GM12864 (cell line): ENCODE measurements at regions not wholly inside any gene's neighbourhood (a gene's known extent, or its start where the extent isn't known, plus 50 kb on each side); places are given as distances from the start of the nearest gene placed in this dataset.

ENCODE experiments used
- DNase-seq: peaks from one replicate; pipeline ENCODE4 v3.0.0-alpha.2; 2011; ENCODE audit warnings: low read depth
- H3K4me3 ChIP-seq: 2 replicates; pipeline ENCODE4 v1.5.1; 2011; ENCODE audit warnings: mild to moderate bottlenecking, low read depth, low read length, control low read depth
- TF ChIP-seq, protein P1 (sequence below): IDR thresholded peaks from 2 replicates; pipeline ENCODE4 v1.5.1; 2011; ENCODE audit warnings: low read depth, mild to moderate bottlenecking, moderate library complexity, low read length, control low read depth, inconsistent platforms; ENCODE audit errors: missing control alignments

DNA sequence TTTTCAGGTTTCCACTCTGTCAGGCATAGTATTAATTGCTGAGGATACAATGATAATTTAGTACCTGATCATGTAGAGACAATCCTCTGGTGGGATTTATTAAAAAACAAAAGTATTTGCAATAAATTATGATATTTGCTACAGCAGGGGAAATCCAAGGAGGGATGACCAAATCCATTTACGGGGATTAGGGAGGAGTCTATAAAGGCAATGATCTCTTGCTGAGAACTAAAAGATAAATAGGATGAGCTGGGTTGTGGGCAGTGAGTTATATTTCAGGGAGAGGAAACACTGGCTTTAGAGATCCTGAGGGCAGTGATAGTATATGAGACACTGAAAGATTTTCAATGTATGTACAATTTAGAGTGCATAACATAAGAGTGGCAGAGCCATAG, 305.5 kb downstream of the GPR37 start:
- no peak overlapping the region for H3K4me3 ChIP-seq
- DNase-seq = no peak
- TF ChIP-seq, protein P1, sequence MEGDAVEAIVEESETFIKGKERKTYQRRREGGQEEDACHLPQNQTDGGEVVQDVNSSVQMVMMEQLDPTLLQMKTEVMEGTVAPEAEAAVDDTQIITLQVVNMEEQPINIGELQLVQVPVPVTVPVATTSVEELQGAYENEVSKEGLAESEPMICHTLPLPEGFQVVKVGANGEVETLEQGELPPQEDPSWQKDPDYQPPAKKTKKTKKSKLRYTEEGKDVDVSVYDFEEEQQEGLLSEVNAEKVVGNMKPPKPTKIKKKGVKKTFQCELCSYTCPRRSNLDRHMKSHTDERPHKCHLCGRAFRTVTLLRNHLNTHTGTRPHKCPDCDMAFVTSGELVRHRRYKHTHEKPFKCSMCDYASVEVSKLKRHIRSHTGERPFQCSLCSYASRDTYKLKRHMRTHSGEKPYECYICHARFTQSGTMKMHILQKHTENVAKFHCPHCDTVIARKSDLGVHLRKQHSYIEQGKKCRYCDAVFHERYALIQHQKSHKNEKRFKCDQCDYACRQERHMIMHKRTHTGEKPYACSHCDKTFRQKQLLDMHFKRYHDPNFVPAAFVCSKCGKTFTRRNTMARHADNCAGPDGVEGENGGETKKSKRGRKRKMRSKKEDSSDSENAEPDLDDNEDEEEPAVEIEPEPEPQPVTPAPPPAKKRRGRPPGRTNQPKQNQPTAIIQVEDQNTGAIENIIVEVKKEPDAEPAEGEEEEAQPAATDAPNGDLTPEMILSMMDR = no peak

DNA sequence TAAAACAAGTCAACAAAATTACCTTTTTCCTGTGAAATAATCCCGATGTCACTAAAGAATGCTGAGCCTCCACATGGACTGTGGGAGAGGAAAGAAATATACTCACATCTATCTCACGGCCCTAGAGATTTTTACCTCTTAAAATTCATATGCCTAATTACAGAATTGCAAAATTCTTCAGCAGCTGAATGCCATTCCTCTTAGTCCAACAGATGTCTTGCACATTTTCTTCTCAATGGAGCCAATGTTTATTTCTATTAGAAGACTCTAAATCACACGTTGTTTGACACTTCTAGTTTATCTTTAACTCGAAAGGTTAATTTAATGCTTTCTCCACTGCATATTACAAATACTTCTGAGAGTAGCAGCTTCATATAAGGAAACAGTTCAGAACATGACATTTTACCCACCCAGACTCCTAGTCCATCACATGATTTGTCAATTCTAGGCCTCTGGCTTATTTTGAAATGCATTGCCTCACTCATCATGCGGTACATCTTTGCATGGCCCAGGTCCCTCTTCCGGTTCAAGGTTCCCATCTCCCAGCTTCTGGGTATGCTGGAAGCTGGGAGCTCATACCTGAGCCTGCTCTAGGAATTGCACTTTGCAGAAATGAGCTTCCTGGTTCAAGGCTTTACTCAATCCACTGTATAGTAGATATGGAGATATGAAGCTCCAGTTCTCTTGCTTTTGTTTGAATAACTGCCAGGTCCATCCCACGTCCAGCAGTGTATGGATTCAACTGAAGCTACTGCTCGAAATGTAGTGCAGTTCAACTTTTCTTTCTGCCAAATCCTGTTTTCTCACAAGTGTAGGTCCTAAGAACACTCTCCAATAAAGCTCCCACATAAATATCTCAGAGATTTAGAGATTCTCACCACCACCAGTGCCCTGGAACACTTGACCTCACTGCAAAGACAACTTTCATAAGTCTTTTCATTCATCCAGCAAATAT, 306.2 kb downstream of the GPR37 start:
- no peak overlapping the region for H3K4me3 ChIP-seq
- TF ChIP-seq, protein P1 = no peak
- no peak for DNase-seq

DNA sequence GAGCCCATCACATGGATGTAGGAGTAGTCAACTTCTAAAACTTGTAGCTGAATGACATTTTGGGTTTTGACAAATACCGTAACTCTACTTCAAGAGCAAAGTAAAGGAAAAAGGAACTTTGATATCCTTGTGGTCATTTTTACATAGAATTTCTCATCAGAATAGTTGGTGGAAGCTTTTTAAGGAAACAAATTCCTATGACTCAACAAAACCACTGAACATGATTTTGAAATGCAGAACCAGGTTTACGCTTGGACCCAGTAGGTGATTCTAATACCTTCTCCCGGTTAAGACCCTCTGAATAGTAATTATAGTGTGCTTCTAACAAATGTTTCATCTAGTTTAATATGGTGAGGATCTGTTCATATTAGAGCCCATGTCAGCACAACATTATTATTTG, 307.8 kb downstream of the GPR37 start:
- no peak for DNase-seq
- TF ChIP-seq, protein P1 = no peak
- H3K4me3 ChIP-seq = no peak overlapping the region

DNA sequence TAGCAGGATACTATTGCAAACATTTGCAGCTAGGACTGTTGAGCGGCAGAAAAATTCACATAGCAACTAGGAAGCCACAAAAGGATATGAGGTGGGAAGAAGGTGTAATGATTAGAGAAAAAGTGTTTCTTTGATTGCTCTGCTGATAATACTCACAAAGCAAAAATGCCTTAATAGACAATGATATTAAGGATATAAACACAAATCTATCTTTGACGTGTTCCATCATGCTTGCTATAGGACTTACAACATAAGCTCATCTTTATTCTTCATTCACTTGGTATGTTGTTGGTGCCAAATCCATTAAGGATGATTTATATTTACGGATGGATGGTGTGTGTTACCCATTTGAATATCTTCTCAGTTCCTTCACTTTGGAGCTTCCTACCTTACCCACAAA, 309.3 kb downstream of the GPR37 start:
- no peak overlapping the region for H3K4me3 ChIP-seq
- TF ChIP-seq, protein P1 = no peak
- DNase-seq = no peak

DNA sequence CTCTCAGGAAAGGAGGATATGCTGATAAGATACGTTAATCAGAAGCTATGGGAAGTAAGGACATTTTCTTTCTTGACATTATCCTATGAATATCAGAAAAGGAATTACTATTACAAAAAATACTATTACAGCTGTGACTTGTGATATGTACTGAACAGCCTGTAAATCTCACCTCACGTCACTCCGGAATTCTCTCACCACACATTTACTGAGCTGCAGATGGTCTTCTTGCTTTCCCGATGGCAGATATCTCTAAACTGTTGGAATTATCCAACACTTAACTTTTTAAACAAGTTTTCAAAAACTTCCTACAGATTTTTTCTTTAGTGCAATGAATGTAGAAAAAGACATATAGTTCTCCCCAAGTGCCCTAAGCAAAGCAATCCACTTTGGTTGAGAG, 313.4 kb downstream of the GPR37 start:
- no peak overlapping the region for H3K4me3 ChIP-seq
- TF ChIP-seq, protein P1 = no peak
- no peak for DNase-seq

DNA sequence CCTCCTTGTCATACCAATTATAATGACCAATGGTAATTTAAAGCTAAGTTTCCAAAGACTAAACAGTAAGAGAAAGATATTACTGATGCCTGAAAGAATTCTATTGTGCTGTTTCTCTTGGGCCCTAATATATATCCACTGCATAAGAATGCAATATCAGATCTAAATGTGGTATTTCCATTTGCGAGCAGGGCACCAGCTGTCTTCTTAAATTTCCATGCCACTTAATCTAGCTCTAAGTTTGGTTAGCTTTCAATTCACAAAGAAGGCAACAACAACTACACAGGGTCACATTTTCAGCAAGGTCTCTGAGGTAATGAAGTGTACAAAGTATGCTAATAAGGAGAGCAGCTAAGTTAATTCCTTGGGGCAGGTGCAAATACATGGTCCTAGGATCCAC, 315.7 kb downstream of the GPR37 start:
- TF ChIP-seq, protein P1 = no peak
- H3K4me3 ChIP-seq = no peak overlapping the region
- DNase-seq = no peak
